HG03025 (cell line): ENCODE measurements at regions not wholly inside any gene's neighbourhood (a gene's known extent, or its start where the extent isn't known, plus 50 kb on each side); places are given as distances from the start of the nearest gene placed in this dataset.
"Not testable (repeated sequence)": the region's sequence is repeated elsewhere in the genome, so short reads cannot be mapped to it uniquely, and the experiment has no call there.

ENCODE experiments used
- ATAC-seq: cut with Tn5 transposase; IDR thresholded peaks from one replicate; pipeline ENCODE4 v1.9.1; 2021; ENCODE audit warnings: mild to moderate bottlenecking, moderate library complexity; ENCODE audit not compliant: unreplicated experiment, low FRiP score

DNA sequence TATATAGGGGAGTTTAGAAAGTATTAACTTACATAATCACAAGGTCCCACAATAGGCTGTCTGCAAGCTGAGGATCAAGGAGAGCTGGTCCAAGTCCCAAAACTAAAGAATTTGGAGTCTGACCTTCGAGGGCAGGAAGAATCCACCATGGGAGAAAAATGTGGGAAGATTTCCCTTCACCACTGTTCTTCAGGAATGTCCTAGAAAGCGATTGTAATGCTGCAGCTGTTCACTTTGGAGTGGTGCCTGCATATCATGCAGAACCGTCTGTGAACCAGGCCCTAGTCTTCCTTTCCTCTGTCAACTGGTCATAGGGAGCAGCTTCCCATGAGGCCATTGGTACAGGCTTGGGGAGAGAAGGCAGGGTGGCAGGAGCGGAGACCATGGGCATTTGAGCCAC lies 497.9 kb upstream of the ARPP21 start:
- ATAC-seq = no peak

DNA sequence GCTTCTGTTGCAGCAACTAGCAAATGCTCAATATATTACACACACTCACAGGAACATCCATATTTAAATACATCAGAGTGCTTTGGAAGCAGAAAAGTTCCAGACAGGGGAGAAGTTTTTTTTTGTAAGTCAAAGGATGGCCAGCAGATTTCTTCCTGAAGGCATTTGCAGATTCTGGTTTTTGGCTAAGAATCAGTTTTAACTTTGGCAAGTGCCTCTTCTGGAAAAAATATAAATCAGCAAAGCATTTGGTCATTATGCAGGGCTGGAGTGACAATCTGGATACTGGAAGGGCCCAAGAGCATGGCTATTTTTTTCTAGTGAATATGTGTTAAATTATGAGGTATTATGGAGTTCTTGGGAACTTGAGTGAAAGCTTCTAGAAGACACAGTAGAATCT lies 495.3 kb upstream of the ARPP21 start:
- ATAC-seq = no peak

DNA sequence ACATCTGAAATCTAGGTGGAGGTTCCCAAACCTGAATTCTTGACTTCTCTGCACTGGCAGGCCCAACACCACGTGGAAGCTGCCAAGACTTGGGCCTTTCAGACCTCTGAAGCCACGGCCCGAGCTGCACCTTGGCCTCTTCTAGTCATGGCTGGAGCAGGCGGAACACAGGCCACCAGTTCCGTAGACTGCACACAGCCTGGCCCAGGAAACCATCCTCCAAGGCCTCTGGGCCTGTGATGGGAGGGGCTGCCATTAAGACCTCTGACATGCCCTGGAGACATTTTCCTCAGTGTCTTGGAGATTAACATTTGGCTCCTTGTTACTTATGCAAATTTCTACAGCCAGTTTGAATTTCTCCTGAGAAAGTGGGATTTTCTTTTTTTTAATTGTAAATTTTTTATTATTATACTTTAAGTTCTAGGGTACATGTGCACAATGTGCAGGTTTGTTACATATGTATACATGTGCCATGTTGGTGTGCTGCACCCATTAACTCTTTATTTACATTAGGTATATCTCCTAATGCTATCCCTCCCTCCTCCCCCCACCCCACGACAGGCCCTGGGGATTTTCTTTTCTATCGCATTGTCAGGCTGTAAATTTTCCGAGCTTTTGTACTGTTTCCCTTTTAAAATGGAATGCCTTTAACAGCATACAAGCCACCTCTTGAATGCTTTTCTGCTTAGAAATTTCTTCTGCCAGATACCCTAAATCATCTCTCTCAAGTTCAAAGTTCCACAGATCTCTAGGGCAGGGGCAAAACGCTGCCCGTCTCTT lies 492.9 kb upstream of the ARPP21 start:
- not testable (repeated sequence) for ATAC-seq

DNA sequence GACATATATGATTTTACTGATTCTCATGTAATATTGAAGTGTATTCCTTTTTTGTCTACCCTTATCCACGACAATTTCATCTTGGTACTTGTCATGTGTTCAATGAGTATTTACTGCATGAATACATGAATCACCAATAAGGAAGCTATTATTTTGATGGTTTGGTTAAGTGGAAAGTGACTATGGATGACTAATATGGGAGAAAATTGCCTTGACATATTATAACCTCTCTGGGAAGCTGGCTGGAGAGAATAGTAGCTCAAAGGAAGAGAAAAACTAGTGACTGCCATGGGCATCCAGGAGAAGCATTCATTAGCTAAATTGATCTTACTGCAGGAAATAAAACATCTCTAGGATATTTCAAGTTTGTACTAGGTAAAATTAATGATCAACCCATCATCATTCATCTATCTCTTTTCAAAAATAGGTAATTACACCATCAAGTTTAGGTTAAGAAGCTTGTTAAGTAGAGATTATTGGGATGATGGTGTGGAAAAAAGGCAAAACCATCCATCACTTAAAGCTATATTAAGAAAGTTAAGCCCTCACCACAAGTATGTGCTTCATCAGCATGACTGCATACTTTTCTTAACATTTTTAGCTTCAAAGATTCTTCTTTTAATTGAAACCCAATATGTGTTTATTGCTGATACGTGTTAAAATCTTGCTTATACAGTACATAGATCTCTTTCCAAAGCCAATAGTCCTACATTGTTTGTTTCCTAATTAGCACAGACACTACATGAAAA lies 455.2 kb upstream of the ARPP21 start:
- ATAC-seq = no peak

DNA sequence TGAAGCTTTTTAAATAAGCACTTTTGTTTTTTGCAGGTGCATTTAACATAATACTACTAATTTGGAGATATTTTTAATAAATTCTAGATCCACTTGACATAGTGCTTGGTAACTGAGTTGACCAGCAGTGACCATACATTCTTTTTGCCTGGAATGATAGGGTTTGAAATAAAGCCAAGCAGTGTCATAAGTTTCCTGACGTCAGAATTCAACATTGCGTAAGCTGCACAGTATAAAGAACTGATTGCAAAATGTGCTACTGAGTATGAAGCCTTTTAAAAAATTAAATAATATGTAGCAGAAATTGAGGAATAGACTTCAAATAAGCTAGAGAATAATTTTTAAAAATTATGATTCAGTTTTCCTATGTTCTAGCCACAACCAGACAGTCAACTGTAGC lies 454.6 kb upstream of the ARPP21 start:
- no peak for ATAC-seq

GRCh38 chr3:35187908-35188307 lies 451.4 kb upstream of the ARPP21 start:
- no peak for ATAC-seq

GRCh38 chr3:35194666-35195065 lies 444.7 kb upstream of the ARPP21 start:
- ATAC-seq = no peak

GRCh38 chr3:35198857-35199256 lies 440.5 kb upstream of the ARPP21 start:
- ATAC-seq = no peak

DNA sequence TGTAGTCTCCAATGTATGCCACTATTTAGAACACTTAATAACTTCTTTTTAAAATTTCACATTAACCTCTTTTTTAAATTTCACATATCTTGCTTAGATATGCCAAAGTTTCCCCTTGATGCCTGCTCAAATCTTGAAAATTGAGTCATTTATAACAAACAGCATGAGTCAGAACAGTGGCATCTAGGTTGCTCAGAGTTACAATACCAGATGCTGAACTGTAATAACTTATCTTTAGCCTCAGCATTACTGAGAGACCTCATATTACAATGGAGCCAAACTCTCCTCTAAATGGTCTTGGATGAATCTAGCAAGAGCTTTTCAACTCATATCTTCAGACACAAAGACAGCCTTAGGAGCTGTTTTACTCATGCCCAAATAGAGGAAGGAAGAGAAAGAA lies 439.3 kb upstream of the ARPP21 start:
- ATAC-seq = no peak

GRCh38 chr3:35201211-35201610 lies 438.1 kb upstream of the ARPP21 start:
- ATAC-seq = no peak

- no peak for ATAC-seq
Measured at GRCh38 chr3:35215525-35216500, 423.5 kb upstream of the ARPP21 start.

DNA sequence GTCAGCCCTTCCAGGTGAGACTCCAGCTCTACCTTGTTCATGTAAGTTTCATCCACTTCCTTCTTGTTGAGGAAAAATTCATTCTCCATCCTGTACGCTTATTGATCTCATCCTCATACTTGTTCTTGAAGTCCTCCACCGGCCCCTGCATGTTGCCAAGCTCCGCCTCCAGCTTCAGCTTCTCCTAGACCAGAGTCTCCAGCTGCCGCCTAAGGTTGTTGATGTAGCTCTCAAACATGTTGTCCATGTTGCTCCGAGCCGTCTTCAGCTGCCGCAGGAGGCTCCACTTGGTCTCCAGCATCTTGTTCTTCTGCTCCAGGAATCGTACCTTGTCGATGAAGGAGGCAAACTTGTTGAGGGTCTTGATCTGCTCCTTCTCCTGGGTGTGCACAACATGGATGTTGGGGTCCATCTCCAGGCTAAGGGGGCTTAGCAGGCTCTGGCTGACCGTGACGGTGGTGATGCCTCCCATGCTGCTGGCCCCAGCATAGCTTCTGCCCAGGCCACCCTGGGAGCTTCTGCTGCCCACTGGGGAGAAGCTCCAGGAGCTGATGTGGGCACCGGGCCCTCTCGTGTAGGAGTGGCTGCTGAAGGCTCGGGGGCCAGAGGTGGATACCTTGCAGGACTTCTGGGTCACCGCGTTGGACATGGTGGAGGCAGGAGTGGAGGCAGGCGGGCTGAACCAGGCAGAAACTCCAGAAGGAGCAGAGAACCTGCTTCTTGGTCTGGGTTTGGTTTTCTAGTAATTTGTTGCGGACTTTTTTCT lies 422.6 kb upstream of the ARPP21 start:
- no peak for ATAC-seq

DNA sequence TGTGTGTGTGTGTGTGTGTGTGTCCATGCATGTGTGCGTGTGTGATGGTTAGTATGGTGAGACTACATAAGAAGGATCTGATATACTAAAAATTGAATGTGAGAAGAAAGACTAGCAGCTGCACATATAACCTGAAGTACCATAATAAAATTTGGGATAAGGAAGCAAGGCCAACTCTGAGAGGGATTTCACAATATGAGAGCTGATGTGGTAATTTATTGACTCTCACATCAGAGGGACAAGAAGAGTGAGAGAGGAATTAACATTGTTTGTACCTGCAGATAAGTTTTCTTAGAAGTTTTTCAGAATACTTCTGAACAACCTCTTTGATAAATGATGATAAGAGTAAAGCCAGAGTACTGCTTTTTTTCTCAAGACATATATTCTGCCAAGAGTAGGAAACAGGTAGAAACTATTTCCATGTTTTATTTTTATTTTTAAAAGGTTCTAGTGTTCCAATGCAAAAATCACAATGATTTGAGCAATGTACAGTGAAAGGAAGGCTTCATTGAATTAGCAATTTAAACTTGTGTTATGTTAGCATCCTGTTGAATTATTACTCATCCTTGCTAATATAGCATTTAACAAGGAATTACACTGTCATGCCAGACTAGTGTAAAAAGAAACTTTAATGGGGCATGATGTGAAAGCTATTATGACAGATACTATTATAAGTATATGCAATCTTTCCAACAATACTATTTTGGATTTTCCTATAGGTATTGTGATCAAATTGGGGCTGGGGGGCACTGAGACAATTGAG lies 415.5 kb upstream of the ARPP21 start:
- ATAC-seq = no peak

- no peak for ATAC-seq
Measured at GRCh38 chr3:35224565-35225295, 414.6 kb upstream of the ARPP21 start.

DNA sequence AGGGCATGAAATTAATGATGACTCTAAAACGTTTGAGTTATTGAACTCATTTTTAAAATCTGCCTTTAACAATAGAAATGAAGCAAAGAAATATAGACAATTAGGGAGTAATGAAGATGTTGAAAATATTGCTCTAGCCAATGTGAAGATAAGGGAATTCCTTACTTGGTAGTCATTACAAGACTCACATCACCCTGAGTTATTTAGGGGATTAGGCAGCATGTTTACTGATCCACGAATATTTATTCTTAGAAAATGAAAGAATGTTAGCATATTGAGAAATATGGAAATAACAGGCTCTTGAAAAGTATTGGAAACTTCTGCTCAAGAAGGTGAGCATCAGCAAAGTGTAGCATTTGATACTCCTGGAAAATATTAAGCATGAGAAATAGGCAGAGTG lies 398.1 kb upstream of the ARPP21 start:
- ATAC-seq = no peak

DNA sequence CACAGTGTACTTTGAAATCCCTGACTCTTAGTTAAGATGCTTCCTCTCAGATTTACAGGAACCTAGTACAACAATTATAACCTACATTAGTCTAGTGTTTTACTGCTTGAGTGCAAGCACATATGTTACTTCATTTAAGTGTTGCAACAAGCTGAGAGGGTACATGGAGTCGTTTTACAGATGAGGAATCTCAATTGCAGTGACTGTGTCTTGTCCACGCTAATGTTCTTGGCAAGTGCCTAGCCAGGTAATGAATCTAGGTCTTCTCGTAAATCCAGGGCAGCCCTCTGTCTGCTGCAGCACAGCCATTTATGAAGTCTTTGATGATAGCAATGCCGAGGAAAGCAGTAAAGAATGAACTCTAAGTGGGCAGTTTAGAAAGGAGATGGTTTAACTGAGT lies 384.4 kb upstream of the ARPP21 start:
- no peak for ATAC-seq

DNA sequence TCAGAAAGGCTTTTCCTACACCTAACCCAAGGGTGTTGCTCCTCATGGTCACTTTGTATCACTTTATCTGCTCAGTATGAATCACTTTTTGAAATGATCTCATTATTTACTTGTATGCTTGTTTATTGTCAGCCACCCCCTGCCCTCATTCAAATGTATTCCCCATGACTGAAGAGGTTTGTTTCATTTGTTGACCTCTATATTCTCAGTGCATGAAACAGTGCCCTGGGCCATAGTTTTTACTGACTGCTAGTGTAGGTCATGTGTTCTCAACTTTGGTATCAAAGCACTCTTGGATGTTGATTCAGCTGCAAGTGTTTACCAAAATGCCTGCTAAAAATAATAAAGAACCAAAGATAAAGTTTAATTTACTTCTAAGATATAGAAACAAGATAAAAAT lies 381.7 kb upstream of the ARPP21 start:
- no peak for ATAC-seq

- no peak for ATAC-seq
Measured at GRCh38 chr3:35262406-35262805, 376.9 kb upstream of the ARPP21 start.

DNA sequence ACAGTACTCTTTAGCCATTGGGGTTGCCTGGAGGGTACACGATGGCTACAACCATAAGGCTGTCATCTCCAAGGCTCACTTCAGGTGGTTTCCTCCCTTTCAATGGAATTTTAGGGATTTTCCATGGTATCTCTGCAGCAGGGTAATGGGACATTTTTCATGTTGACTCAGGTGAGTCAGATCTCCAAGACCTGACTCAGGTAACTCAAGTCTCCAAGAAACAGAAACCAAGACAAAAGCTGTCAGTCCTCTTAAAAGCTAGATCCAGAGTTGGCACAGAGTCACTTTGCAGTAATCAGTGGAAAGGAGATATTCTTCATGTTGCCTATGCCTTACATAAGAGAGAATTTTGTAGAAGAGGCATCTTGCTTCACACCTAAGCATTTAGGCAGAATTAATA lies 375.8 kb upstream of the ARPP21 start:
- no peak for ATAC-seq
